Ureter (tissue), 1 donor: ENCODE measurements at regions not wholly inside any gene's neighbourhood (a gene's known extent, or its start where the extent isn't known, plus 50 kb on each side); places are given as distances from the start of the nearest gene placed in this dataset.

ENCODE experiments used
- DNase-seq: peaks from one replicate; pipeline ENCODE4 v3.0.0-alpha.2; 2020; ENCODE audit warnings: low spot score
- donor health status: DM: yes; HTN: yes; CAD: no.

DNA sequence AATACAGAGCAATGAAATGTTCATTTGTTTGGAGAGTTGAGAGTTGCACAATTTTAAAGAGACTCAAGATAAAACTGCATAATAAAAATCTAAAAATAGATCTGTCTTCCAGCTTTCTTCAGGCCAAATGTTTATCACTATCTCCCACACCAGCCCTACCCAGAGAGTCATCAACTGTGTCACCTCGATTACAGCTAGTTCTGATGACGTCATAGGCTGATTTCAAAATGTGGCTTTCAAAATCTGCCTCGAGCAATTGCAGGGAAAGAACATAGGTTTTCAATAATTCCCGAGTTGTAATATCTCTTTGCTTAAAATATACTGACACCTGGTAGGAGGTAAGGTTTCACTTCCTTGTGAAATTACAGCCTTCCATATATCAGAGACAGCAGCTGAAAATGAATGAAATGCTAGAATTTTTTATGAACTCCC is 677.6 kb upstream of the ID2 start:
- DNase-seq: peak; percentile 58

DNA sequence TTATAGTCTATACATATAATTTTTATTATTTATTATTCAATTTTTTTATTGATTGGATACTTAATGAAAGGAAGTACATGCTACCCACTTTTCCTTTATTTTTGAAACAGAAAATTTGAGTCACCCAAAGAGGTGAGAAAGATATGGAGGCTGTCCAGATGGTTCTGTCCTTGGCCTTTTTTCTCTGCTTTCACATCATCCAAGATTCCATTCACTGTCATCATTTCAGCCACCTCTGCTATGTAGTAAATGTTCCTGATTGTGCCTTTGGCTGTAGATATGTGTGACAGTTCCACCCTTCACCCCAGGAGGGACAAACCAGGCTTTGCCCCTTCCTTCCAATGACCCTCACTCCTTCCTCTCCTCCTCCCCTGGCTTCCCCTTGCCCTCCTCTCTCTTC is 675.7 kb upstream of the ID2 start:
- DNase-seq: no peak

DNA sequence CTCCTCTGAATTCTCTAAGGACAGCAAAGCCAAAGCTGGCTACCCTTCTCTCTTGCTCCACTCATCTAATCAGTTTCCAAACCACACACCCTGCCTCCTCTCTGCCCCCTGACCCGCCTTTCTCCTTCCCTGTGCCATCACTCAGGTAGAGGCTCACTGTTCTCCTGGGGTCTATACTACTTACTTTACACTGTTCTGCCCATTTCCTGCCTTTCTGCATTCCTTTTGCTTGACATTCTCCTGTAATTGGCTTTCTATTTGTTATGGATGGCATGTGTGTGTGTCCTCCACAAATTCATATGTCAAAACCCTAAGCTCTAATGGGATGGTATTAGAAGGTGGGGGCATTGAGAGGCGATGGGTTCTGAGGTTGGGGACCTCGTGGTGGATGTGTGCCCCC is 675.2 kb upstream of the ID2 start:
- DNase-seq: no peak

DNA sequence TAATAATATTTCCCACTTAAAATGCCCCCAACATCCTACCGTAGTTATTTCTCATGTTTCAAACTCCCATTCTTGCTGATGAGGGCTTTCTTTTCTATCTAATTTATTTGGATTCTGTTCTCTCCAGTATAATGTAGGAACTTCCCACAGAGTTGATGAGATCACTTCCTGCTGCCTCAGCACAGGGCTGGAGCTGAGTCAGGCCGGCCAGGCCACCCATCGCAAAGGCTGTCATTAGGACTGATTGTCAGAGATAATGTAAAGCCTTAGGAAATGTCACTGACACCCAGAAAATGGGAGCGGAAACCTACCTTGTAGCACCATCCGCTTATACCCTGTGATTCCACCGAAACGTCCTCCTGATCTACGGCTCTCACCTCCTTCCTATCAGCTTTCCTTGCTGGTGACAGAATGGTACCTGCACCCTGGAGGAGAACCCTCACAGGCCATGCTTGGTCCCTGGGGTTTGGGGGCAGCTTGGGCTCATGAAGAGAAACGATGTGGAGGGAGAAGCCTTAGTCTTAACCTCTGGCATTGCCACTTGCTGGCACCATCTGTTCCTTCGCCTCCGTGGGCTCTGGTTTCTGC is 672.8 kb upstream of the ID2 start:
- DNase-seq: no peak

DNA sequence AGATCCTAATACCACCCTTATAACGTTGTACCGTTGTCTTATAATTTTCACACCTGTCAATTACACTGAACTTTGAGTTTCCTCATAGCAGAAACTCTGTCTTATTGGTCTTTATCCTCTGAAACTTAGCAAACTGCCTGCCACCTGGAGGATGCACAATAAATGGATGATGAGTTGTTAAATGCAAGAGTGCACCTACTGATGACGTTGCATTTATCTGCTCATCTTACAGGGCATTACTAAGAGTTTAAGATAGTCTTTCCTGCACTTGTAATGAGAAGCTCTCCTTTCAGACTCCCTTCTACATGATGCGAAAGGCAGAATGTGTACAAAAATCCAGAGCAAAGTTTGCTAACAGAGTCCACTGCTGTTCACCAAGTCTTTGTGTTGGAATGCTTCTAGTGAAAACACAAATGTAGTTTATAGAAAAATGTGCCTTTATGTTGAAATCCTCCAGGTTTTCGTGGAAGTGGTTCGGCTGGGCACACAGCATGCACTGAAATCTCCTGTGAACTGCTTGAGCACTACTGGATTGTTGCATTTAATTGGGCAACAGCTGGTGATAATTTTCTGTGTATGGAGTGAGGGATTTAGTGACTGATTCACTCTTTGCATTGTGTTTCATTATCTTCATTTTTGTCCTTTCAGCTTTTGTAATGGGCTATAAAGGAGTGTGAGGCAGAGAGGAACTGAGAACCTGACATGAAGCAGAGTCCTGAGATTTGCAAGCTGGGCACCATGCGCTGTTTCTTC is 665.8 kb upstream of the ID2 start:
- no peak for DNase-seq

DNA sequence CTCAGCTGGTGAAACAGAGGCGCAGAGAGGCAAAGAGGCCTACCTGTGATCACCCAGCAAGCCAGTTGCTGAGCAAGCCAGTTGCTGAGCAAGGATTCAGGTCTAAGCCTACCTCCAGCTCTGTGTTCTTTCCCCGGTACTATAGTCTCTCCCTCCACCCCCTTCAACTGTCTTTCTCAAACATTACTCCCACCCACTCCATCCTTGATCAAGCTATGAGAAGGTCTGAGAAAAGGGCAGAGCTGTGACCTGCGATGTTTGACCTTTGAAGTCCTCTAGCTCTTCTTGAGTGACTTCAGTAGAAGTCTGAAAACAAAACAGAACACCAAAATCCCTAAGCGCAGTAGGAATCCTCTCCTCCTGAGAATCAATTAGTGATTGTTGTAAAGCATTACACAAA is 665.2 kb upstream of the ID2 start:
- no peak for DNase-seq

DNA sequence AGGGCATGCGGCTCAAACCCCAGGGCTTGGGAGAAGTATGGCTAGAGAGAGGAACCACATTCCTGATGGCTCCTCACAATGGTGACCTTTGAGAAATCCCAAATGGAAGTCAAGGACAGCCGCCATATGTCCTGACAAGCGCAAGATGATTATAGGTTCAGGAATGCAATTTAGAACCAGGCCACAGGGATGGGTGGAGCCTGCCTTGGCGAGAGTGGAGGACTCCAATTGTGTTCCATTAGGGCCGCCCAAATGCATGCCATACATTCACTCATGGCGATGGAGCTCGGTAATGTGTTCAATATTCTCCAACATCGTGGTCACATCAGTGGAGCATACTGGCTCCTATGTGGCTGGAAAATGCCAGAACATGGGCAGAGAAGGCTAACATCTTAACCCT is 662.9 kb upstream of the ID2 start:
- no peak for DNase-seq

DNA sequence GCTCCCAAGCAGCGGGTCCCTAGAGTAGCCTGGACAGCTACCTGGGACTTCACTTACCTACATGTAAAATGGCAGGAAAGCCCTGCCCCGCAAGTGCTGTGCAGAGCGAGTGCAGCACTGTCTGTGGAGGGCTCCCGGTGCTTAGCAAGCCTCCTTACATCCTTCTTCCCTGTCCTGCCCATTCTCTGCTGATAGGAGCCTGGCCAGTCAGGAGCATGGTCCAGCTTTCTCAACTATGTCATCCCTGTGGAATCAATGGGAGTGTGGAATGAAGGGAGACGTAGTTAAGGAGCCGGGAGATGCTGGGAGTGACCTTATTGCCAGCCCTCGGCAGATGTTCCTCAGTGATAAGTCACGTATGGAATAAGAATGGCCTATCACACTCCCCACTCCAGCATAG is 661.9 kb upstream of the ID2 start:
- DNase-seq: no peak

DNA sequence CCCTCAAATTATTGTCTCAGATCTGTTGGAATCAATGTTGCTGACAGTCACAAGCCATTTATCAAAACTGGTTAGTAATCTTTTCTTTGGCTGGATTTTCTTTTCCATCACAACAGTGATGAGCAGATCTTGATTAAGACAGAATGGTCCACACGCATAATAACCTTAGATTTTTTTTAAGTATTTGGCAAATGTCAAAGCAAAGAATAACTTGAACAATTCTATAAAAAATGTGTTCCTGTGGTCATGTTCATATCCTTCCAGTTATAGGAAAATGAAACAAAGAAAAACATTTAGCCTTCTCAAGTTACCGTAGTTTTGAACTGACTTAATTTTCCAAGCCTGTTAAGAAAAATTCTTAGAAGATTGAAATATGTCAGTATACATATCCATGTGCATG is 659.9 kb upstream of the ID2 start:
- no peak for DNase-seq

DNA sequence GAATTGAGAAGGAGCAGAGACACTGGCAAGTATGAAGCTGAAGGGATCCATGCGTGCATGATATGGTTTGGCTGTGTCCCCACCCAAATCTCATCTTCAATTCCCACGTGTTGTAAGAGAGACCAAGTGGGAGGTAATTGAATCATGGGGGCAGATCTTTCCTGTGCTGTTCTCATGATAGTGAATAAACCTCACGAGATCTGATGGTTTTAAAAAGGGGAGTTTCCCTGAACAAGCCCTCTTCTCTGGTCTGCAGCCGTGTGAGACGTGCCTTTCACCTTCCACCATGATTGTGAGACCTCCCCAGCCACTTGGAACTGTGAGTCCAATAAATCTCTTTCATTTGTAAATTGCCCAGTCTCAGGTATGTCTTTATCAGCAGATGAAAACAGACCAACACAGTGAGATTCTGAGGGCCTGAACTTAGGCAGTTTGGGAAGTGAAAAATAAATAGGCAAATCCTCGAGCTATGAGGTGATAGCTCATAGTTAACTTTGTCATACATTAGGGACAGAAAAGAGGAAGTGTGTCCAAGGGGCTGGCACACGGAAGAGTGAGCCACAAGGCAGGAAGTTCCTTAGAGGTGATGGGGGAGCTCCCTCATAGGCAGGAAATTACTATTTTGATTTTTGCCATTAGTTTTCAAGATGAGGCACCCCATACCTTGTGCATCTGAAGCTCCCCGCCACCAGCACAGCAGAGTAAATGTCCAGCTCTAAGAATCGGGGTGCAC is 658.8 kb upstream of the ID2 start:
- DNase-seq: no peak

DNA sequence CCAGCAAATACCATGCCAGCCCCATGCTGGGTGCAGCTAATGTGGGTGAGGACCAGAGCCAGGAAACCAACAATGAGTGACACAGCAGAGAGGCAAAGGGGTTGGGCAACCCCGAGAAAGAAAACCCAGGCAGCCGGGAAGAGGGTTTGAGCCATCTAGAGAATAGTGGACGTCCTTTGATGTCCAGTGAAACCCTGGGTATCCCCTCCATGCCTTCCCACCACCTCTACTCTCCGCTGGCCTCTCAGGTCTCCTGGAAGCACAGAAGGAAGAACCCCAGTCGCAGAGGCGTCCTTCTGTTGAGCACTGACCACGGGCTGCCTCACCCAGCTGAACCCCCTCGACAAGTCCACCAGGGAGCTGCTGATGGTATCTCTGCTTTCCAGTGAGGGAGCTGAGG is 657.4 kb upstream of the ID2 start:
- DNase-seq: no peak

DNA sequence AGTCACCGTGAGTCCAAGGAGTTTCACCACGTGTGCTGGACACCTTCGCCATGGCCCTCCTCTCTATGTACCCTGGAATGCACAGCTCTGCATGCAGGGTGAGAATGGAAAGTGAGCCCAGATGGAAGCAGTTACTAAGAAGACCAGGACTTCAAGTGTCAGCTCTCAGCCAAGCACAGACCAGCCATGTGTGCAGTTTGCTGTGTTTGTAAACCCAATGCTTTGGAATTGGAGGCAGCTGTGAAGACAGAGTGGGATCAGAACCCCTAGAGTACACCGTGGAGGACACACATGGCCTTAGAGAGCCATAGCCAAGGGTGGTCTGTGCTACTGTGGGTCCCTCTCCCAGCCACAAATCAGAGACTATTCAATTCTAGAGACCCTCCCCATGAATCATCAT is 655.5 kb upstream of the ID2 start:
- DNase-seq: no peak

DNA sequence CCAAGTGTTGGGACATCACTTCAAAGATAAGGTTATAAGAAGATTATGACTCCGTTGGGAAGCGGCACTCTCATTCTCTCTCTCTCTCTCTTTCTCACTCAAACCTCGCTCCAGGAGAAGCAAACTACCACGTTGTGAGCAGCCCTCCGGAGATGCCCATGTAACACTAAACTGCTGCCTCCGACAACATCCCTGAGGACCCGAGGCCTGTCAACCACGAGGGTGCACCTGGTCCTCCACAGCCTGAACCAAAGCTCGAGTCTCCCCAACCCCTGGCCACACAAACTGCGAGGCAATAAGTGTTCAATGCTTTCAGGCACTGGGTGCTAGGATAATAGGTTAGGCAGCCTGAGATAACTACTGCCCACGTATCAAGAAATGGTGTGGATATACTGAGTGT is 654.5 kb upstream of the ID2 start:
- DNase-seq: no peak

DNA sequence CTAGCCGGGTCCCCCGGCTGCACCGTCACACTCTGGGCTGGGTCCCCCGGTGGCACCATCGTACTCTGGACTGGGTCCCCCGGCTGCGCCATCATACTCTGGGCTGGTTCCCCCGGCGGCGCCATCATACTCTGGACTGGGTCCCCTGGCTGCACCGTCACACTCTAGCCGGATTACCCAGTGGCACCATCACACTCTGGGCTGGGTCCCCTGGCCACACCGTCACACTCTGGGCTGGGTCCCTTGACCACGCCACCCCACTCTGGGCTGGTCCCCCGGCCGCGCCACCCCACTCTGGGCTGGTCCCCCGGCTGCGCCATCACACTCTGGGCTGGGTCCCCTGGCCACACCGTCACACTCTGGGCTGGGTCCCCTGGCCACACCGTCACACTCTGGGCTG is 653.8 kb upstream of the ID2 start:
- no peak for DNase-seq

DNA sequence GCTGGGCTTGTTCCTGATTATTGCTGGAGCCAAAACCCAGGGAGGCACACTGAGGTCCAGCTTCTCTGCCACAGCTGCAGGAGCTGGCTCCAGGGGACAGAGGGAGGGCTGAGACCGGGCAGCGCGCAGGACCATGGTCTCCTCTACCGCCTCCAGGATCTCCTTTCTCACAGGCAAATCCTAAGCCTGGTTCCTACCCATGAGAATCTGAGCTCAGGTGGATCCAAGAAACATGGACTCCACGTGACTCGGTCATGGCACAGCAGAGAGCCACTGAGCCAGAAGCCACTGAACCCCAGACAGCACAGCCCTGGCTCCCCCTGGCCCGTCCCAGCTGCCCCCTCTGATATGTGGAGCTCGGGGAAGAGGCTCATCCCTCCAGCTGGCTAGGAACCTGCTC is 653.4 kb upstream of the ID2 start:
- DNase-seq: no peak

DNA sequence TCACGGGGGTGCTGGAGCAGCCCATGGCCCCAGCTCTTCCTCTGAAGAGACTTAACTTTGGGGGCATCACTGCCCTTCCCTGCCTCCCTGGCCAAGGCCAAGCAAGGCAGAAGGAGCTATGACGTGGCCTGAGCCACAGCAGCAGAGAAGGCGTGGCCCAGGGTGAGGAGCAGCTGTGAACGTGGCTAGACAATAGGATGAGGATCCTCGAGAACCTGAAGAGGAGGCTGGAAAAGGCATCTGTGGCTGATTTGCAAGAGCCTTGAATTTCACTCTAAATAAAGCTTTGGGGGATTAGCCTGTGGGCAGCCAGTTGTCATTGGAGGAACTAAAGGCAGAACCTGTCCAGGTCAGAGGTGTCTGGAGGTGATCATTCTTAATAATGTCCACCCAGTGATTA is 652.9 kb upstream of the ID2 start:
- DNase-seq: no peak

DNA sequence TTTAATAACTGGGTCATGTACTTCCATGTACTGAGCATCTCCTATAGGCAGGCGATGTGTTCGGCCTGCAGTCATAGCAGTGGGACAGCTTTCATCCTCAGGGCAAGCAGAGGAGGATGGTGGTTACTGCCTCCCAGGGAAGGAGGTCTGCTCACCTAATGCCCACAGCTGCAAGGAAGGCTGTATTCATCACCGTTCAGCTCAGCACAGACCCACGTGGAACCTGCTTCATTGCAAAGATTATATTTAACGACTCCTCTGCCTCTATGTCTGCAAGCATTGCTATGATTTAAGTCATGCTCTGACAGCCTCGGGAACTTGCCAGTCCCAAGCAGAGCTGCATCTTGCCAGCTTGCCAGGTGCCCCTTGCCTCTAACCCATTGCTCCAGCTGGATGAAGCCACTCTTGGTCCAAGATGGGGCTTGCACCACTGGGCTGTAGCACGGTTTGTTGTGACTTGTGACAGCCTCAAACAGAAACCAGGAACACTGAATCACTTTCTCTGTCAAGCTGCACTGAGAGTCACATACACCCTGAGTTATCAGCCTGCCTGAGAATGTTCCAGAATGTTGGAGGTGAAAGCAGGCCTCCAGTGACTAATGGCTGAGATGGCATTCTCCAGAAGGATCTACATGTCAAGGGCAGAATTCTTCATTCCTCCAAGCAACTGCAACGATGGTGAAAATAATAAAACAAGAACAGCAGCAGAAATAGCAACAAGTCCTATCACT is 651.1 kb upstream of the ID2 start:
- no peak for DNase-seq

DNA sequence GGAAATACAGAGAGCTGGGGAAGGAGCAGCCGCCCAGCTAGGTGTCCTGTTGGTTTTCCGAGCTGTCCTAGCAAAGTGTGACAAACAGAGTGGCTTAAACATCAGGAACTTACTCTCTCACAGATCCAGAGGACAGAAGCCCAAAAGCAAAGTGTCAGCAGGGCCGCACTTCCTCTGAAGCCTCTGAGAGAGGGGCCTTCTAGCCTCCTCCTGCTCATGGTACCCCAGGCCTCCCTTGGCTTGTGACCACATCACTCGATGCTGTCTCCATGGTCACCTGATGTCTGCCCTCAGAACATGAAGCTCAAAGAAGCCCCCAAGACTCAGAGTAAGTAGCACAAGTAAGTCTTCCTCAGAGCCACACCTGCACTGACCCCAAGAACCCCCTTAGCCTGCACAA is 650.5 kb upstream of the ID2 start:
- DNase-seq: no peak

DNA sequence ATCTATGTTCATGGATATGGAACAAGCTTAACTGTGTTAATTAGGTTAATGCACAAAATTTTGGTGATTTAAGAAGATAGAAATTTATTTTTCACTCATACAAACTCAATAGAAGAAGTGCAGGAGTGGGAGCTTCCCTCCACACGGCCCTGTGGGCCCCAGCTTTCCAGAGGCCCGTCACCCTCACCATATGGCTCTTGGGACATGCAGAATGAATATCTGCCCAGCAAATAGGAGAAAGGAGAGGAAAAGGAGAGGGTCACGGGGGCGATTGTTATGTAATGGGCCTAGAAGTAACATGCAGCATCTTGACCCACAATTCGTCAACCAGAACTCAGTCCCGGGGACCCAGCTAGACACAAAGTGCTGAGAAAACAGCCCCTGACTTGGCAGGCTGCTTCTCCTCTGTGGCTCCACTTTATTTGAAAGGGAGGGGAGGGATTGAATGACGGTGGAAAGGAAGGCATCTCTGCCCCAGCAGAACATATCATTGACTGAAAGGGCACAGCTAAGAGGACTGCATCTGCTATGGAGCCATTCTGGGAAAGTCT is 648.2 kb upstream of the ID2 start:
- no peak for DNase-seq

DNA sequence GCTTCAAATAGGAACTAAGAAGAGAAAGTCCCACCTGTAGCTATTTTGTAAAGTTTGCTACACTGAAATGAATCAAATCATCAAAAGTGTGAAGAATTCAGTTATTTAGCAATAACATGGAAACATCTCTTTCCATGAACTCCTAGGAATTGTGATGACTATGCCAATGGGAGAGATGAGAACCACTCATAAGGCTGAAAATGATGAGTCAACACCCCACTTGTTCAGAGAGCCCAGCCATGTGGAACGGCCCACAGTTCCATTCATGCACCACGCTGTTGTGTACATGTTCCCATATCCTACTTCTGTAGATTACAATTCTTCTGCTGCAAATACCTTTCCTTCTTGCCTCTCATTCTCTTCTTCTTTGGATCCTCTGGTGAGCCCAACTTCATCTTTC is 645.5 kb upstream of the ID2 start:
- no peak for DNase-seq

DNA sequence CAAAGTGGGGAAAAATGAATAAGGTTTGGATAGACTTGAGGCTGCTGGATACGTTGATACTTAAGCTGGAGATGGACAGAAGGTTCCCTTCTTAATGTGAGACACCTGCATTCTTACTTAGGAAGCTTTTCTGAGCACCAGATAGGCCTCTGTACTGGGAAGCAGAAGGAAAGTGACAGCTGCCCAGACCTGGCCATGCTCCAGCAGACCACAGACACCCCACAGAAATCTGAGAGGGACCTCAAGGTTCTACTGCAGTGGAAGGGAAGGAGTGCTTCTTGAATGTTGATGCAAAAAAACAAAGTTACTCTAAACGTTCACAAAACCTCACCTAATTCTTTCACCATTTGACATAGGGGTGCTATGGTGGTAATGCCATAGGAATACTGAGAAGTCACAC is 642.1 kb upstream of the ID2 start:
- no peak for DNase-seq

DNA sequence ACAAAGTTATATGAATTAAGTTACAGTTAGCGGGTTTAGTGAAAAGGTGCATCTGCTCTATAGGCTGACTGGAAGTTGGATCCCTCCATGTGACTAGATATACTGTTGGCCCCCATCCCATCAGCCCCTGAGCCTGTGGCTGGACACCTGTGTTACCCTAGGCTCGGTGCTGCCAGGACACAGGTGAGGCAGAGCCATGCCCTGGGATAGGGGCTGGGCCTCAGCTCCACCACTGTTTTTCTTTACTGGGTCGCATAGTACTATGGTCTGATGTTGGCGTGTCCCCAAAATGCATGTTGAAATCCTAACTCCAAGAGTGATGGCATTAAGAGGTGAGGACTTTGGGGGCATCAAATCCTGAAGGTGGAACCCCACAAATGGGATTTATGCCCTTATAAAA is 638.6 kb upstream of the ID2 start:
- DNase-seq: no peak
